IgD-negative memory B cell (primary cell): ENCODE measurements at regions not wholly inside any gene's neighbourhood (a gene's known extent, or its start where the extent isn't known, plus 50 kb on each side); places are given as distances from the start of the nearest gene placed in this dataset.

Source experiments
- H3K27ac Mint-ChIP-seq, 3 donors: one replicate each; pipeline ENCODE4 v1.8.0; 2020 to 2022; ENCODE audit warnings: mild to moderate bottlenecking in 3 of 3, mixed read lengths in 3 of 3, moderate library complexity in 1 of 3
- H3K27me3 Mint-ChIP-seq: one replicate; pipeline ENCODE4 v1.8.0; 2021; ENCODE audit warnings: mixed read lengths
- H3K36me3 Mint-ChIP-seq: one replicate; pipeline ENCODE4 v1.8.0; 2020; ENCODE audit warnings: mild to moderate bottlenecking, mixed read lengths
- H3K4me1 Mint-ChIP-seq, 3 donors: one replicate each; pipeline ENCODE4 v1.8.0; 2020 to 2022; ENCODE audit warnings: mixed read lengths in 3 of 3, mild to moderate bottlenecking in 1 of 3
- H3K4me3 Mint-ChIP-seq, 4 donors: one replicate each; pipeline ENCODE4 v1.8.0; 2020 to 2022; ENCODE audit warnings: mild to moderate bottlenecking in 4 of 4, mixed read lengths in 4 of 4, moderate library complexity in 3 of 4
- H3K9me3 Mint-ChIP-seq, 3 donors: one replicate each; pipeline ENCODE4 v1.8.0; 2020 to 2021; ENCODE audit warnings: mixed read lengths in 3 of 3, mild to moderate bottlenecking in 1 of 3

DNA sequence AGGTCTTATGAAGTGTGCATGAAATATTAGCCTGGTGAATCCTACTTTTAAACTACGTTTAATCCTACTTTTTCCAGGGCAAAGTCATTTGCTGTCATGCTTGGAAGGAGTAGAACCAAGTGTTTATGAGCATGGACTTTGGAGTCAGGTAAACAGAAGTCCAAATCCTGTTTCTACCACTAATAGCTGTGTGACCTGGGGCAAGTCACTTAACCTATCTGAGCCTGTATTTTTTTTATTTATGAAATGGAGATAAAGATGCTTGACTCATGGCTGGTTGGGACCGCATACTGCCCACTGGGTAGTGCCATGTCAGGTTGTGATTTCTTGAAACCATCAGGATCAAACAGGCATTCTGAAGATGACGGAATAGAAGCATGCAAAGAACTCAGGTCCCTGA is 249.6 kb downstream of the BAMBI start:
- no peaks in the 10 kb centered on the region for H3K27me3 Mint-ChIP-seq
- no peak overlapping the region for H3K27ac Mint-ChIP-seq
- no peaks in the 10 kb centered on the region for H3K4me1 Mint-ChIP-seq
- H3K4me3 Mint-ChIP-seq, result no peak overlapping the region
- peaks cover 0 to 1% (median 0%) of the 10 kb centered on the region in 3 donors for H3K9me3 Mint-ChIP-seq
- H3K36me3 Mint-ChIP-seq, result no peaks in the 10 kb centered on the region

DNA sequence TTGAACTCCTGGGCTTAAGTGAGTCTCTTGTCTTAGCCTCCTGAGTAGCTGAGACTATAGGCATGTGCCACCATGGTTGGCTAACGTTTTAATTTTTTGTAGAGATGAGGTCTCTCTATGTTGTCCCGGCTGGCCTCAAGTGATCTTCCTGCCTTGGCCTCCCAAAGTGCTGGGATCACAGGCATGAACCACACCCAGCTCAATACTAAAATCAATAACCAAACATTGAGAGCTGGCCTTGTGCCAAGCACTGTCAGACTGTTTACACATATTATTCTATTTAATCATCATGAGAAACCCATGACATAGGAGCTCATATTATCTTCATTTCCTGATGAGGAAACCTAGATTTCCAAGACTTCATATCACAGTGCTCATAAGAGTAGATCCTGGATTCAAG is 251.2 kb downstream of the BAMBI start:
- H3K9me3 Mint-ChIP-seq, result peaks cover 0 to 1% (median 0%) of the 10 kb centered on the region in 3 donors
- no peaks in the 10 kb centered on the region for H3K36me3 Mint-ChIP-seq
- H3K27me3 Mint-ChIP-seq, result no peaks in the 10 kb centered on the region
- no peaks in the 10 kb centered on the region for H3K4me1 Mint-ChIP-seq
- H3K4me3 Mint-ChIP-seq, result no peak overlapping the region
- H3K27ac Mint-ChIP-seq, result no peak overlapping the region

DNA sequence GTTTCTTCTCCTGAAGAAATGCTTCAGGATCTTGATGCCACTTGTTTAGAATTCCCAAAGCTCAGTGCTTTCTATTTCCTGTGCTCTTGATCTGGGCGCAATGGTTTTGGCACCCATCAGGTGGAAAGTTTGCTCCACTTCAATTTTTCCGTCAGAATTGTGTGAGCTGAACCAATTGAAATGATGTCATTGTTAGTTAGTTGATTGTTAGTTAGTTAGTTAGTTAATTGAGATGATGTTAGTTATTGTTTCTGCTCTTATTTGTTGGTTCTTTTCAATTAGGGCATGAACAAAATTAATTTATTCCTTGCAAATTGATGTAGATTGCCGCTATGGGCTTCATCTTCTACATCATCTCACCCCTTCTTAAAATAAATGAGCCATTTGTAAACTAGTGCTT is 252.6 kb downstream of the BAMBI start:
- H3K27ac Mint-ChIP-seq, result no peak overlapping the region
- no peaks in the 10 kb centered on the region for H3K9me3 Mint-ChIP-seq
- no peaks in the 10 kb centered on the region for H3K4me1 Mint-ChIP-seq
- H3K4me3 Mint-ChIP-seq, result no peak overlapping the region
- H3K27me3 Mint-ChIP-seq, result no peaks in the 10 kb centered on the region
- no peaks in the 10 kb centered on the region for H3K36me3 Mint-ChIP-seq

DNA sequence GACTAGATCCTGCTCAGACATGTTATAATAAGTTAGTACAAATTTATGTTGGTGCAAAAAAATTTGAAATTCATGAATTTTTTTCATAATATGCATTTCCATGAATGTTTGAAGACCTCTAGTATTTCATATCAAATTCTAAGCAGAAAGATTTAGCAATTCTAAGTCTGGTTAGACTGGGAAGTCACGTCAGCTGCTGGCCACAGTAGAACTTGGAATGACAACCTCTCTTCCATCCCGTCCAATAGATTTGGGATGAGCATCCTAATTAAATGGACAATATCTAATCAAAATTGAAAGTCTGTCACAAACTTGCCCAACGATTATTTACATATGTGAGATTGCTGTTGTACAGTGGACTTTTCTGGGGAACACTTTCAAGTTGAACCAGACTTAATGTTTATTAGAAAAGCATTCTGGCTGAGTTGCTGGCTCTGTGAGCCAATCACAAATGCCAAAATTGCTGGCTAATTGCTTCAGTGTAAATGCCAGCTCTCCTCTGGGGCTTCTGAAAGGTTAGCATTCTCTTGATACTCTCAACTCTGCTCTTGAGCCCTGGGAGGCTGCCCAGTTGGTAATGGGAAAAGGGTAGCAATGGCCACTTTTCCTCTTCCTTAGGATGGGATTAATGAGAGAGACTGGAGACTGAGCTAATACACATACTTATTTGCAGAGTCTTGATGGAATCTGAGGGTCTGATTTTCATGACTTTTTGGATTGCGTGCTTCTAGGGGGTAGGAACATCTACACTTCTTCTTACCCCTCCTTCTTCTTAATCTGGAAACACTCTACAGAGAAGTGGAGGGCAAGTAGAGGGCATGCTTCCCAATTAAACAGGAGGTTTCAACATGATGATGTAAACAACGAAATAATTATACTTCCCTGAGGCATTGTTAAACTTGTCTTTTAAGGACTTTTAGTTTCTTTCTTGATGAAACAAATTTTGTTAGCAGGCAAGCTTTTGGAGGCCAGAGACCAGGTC is 253.5 kb downstream of the BAMBI start:
- Mint-ChIP-seq H3K27ac (no peak overlapping the region), H3K9me3 (no peaks in the 10 kb centered on the region), H3K27me3 (no peaks in the 10 kb centered on the region), H3K4me3 (no peak overlapping the region), H3K36me3 (no peaks in the 10 kb centered on the region), H3K4me1 (no peaks in the 10 kb centered on the region)

DNA sequence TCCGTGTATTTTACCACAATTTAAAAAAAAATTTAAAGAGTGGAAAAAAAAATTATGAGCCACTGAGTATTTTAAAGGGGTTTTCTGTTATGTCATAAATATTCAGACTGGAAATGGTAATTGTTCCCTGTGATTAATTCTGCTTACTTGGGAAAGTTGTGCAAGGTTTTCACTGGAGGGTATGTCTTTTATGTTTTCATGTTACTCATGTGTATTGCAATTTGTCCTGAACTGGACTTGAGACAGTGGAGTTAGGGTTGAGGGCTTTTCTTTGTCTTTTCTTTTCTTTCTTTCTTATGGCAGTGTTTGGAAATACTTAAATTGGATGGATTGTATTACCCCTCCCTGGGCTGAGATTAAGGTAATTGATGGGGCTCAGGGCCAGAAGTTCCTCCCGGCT is 257.7 kb downstream of the BAMBI start:
- H3K27me3 Mint-ChIP-seq, result peaks cover 2% of the 10 kb centered on the region
- H3K36me3 Mint-ChIP-seq, result no peaks in the 10 kb centered on the region
- no peak overlapping the region for H3K4me3 Mint-ChIP-seq
- peaks cover 0 to 5% (median 0%) of the 10 kb centered on the region in 3 donors for H3K9me3 Mint-ChIP-seq
- H3K27ac Mint-ChIP-seq, result no peak overlapping the region
- no peaks in the 10 kb centered on the region for H3K4me1 Mint-ChIP-seq

DNA sequence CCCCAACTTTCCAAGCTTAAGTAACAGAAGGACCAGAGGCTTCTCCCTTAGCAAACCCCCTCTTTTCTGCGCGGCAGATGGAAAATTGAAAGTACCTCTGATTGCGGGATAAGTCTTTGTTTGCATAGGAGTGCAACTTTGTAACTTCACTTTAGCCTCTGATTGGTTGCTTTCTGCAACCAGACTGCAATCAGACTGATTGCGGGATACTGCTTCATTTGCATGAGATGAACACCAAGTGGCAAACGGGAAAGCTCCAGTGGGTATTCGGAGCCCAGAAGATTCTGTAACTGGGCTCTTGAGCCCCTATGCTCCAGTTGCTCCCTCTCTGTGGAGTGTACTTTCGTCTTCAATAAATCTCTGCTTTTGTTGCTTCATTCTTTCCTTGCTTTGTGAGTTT is 260.6 kb downstream of the BAMBI start:
- H3K4me3 Mint-ChIP-seq, result no peak overlapping the region
- H3K9me3 Mint-ChIP-seq, result peaks cover 0 to 5% (median 0%) of the 10 kb centered on the region in 3 donors
- peaks cover 2% of the 10 kb centered on the region for H3K27me3 Mint-ChIP-seq
- no peaks in the 10 kb centered on the region for H3K4me1 Mint-ChIP-seq
- H3K27ac Mint-ChIP-seq, result no peak overlapping the region
- H3K36me3 Mint-ChIP-seq, result no peaks in the 10 kb centered on the region

DNA sequence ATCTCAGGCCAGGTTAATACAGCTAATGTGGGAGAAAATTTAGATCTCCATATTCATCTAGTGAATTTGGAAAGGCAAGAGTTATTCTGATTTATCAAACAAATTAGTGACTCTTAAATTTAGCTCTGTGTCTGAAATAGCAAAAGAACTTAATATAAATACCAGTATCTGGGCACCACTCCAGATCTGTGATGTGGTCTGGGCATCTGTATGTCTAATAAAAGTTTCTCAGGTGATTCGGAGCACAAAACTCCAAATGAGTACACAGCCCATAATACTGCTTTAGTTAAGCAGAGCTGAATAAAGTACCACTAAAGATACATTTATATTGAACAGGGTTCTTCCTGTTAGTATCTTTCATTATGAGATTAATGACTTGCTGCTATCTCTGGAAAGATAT is 261.4 kb downstream of the BAMBI start:
- peaks cover 0 to 5% (median 0%) of the 10 kb centered on the region in 3 donors for H3K9me3 Mint-ChIP-seq
- no peaks in the 10 kb centered on the region for H3K4me1 Mint-ChIP-seq
- peaks cover 2% of the 10 kb centered on the region for H3K27me3 Mint-ChIP-seq
- H3K4me3 Mint-ChIP-seq, result no peak overlapping the region
- no peaks in the 10 kb centered on the region for H3K36me3 Mint-ChIP-seq
- H3K27ac Mint-ChIP-seq, result no peak overlapping the region

DNA sequence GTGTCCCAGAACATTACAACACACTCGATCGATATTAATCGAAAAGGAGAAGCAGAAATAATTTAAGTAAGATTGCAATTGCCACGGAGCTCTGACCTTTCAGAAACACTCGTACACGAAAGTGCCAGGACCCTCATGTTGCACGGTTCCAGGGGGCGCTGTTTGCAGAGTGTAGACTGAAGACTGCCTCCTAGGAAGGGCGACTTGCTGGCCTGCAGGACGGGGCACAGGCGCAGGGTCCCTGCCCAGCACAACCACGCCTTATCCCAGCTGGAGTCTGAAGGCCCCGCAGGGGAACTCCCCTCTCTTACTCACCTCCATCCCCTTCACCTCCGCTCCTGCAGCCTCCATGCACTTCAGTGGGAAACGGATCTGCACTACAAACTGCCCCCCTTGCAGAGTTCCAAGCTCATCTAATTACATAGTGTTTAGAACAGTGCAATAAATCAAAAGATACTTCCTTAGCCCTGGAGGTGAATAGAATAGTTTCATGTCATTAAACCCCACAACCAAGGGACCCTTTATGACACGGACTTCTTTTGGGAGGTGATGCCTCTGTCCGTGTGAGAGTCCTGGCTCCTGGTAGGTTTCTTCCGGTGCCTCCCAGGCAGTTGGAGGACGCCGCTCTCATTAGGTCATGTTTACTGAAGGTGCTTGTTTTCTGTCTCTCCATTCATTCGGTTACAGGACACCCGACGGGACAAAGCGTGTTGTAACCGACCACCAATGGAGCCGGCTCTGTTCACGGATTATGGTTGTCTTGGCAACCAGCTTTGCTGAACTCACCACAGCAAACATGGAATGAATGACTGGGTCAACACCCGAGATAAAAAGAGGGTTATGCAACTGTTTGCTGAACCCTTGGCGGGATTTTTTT is 262.2 kb downstream of the BAMBI start:
- H3K27me3 Mint-ChIP-seq, result peaks cover 2% of the 10 kb centered on the region
- H3K4me3 Mint-ChIP-seq, result no peak overlapping the region
- no peaks in the 10 kb centered on the region for H3K4me1 Mint-ChIP-seq
- H3K27ac Mint-ChIP-seq, result no peak overlapping the region
- peaks cover 0 to 5% (median 2%) of the 10 kb centered on the region in 3 donors for H3K9me3 Mint-ChIP-seq
- H3K36me3 Mint-ChIP-seq, result no peaks in the 10 kb centered on the region

DNA sequence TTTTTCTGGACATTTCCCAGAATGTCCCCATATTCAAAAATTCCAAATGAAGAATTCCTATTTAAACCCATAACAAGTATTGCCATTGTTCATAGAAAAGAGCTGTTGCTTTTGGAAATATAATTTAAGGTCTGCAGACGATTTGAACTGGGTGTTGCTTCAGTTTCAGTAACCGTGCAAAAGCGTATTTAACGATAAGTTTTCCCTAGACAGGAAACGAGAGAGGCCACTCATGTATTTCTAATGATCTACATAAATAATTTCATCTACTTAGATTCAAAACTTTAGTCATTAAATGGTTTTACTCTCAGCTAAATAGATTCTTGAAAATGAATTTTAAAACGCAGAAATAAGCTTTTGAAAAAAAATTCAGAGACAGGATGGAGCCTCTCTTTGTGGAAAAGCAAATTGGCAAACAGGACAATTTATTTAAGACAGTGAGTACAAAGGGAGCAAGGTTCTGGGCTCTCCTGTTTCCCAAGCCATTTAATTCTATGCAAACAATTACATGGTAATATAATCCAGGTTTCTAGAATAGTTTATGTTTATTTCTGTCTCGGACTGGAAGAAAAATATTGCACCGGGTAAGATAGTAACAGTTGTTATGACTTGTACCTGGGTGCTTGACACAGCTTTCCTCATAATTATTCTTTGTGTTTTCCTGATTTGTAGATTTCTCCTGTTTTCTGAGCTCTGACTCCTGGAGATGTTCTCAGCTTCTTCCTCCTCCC is 263.0 kb downstream of the BAMBI start:
- H3K36me3 Mint-ChIP-seq, result no peaks in the 10 kb centered on the region
- no peak overlapping the region for H3K27ac Mint-ChIP-seq
- no peaks in the 10 kb centered on the region for H3K4me1 Mint-ChIP-seq
- peaks cover 2% of the 10 kb centered on the region for H3K27me3 Mint-ChIP-seq
- peaks cover 0 to 13% (median 2%) of the 10 kb centered on the region in 3 donors for H3K9me3 Mint-ChIP-seq
- H3K4me3 Mint-ChIP-seq, result no peak overlapping the region

DNA sequence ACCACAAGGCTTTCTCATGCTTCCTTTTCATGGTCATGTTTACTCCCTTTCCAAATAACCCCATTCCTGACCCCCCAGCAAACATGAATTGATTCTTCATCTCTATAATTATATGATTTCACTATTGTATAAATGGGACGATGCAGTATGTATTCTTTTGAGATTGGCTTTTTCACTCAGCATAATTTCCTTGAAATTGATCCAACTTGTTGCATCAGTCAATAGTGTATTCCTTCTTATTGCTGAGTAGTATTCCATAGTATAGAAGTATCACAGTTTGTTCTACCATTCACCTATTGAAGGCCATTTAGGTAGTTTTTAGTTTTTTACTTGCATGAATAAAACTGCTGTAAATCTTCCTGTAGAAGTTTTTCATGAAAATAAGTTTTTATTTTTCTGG is 264.7 kb downstream of the BAMBI start:
- Mint-ChIP-seq H3K9me3 (peaks cover 0 to 20% (median 2%) of the 10 kb centered on the region in 3 donors), H3K36me3 (no peaks in the 10 kb centered on the region), H3K4me1 (no peaks in the 10 kb centered on the region), H3K27me3 (peaks cover 2% of the 10 kb centered on the region), H3K27ac (no peak overlapping the region), H3K4me3 (no peak overlapping the region)

DNA sequence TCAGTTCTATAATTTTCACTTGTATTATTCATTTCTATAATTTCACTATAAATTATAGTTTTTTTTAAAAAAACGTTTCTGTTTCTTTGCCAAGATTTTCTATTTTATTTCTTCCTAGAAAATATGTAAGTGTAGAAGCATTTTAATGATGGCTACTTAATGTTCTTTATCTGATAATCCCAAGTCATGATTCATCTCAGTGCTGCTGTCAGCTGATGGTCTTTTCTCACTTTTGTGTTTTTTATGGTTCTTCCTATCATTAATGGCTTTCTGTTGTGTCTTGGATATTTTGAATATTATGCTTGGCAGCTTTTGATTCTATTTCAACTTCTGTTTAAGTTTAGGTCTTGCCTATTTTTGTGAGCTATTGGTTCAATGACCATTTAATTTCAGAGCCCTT is 268.6 kb downstream of the BAMBI start:
- H3K9me3 Mint-ChIP-seq, result peaks cover 2 to 16% (median 3%) of the 10 kb centered on the region in 3 donors
- H3K4me1 Mint-ChIP-seq, result no peaks in the 10 kb centered on the region
- peaks cover 7% of the 10 kb centered on the region for H3K27me3 Mint-ChIP-seq
- no peak overlapping the region for H3K4me3 Mint-ChIP-seq
- no peak overlapping the region for H3K27ac Mint-ChIP-seq
- H3K36me3 Mint-ChIP-seq, result no peaks in the 10 kb centered on the region

DNA sequence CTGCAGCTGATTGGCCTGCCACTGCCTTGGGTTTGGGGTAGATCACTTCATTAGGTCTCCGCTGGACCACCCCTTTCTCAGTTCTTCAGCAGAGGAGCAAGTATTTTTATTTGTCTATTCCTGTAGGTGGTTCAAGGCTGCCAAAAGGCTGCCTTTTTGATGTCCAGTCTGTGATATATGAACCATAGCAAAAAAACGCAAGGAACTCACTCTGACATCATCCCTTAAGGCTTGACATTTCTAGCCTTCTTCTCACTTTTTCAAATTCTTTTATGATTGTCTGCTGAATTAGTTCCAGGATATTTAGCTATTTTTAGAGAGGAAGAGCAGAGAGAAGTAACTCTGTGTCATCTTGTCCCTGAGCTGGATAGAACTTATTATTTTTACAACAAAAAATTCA is 269.2 kb downstream of the BAMBI start:
- H3K4me1 Mint-ChIP-seq, result no peaks in the 10 kb centered on the region
- H3K36me3 Mint-ChIP-seq, result no peaks in the 10 kb centered on the region
- H3K9me3 Mint-ChIP-seq, result peaks cover 2 to 16% (median 3%) of the 10 kb centered on the region in 3 donors
- H3K4me3 Mint-ChIP-seq, result no peak overlapping the region
- no peak overlapping the region for H3K27ac Mint-ChIP-seq
- H3K27me3 Mint-ChIP-seq, result peaks cover 7% of the 10 kb centered on the region

DNA sequence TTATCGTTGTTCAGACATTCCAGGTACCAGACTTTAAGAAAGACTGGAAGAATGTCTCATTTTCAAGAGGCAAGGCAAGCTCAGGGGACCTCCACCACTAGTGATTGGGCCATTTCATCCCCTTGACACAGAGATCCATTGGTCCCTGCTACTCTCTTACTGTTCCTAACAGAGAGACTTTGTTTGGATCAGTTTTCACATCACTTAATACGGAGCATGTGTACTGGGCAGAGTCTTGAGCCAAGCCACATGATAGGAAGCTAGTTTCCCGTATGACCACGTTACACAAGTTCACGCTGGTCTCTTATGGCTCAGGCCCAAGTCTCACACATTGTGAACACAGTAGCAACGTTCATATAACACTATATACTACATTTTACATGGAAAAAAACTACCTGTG is 269.9 kb downstream of the BAMBI start:
- no peak overlapping the region for H3K4me3 Mint-ChIP-seq
- no peak overlapping the region for H3K27ac Mint-ChIP-seq
- H3K27me3 Mint-ChIP-seq, result peaks cover 7% of the 10 kb centered on the region
- no peaks in the 10 kb centered on the region for H3K4me1 Mint-ChIP-seq
- peaks cover 1% of the 10 kb centered on the region for H3K36me3 Mint-ChIP-seq
- peaks cover 2 to 18% (median 3%) of the 10 kb centered on the region in 3 donors for H3K9me3 Mint-ChIP-seq

DNA sequence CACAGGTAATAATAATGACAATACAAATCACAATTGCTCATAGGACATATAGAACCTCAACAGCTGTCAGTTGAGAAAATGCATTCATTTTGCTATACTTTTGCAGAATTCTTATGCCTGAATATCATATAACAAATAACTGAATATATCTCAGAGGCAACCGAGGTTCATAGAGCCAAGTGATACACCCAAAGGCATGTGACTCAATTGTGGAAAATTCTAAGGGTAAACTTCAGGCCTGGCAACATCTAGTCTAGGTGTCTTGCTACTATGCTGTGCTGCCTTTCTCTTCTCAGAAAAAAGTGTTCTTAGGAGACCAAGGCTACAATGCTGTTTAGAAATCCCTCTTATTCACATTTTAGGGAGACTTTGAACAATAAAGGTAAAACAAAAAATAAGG is 270.7 kb downstream of the BAMBI start:
- Mint-ChIP-seq H3K4me3 (no peak overlapping the region), H3K36me3 (peaks cover 2% of the 10 kb centered on the region), H3K9me3 (peaks cover 2 to 20% (median 7%) of the 10 kb centered on the region in 3 donors), H3K27me3 (peaks cover 7% of the 10 kb centered on the region), H3K4me1 (no peaks in the 10 kb centered on the region), H3K27ac (no peak overlapping the region)
